Mucosa of descending colon (tissue), 3 donors: ENCODE measurements at regions not wholly inside any gene's neighbourhood (a gene's known extent, or its start where the extent isn't known, plus 50 kb on each side); places are given as distances from the start of the nearest gene placed in this dataset.

Experiments
- ATAC-seq: fragments of 200-7000 bp; cut with Tn5 transposase; one replicate; pipeline ENCODE4 v1.9.1; 2020; ENCODE audit warnings: mild to moderate bottlenecking, moderate library complexity
- DNase-seq, 3 donors: peaks; one replicate each; pipeline ENCODE4 v3.0.0-alpha.2; 2020
- H3K36me3 ChIP-seq: fragments of 200-600 bp; one replicate; pipeline ENCODE4 v1.8.0; 2021; ENCODE audit warnings: low read depth, mild to moderate bottlenecking
- H3K4me1 ChIP-seq: fragments of 200-600 bp; one replicate; pipeline ENCODE4 v1.8.0; 2021; ENCODE audit warnings: low read depth, mild to moderate bottlenecking
- H3K4me3 ChIP-seq: fragments of 200-600 bp; one replicate; pipeline ENCODE4 v1.8.0; 2021; ENCODE audit warnings: mild to moderate bottlenecking
- H3K9me3 ChIP-seq: fragments of 200-600 bp; one replicate; pipeline ENCODE4 v1.8.0; 2021; ENCODE audit warnings: mild to moderate bottlenecking
- intact Hi-C, 2 donors: fragments of 100-400 bp; cut with DNase I in 1 of 2; cut with micrococcal nuclease in 1 of 2; formaldehyde crosslinking; loops; one replicate each; pipeline versions ENCODE4 v1.11.0 to v1.11.1; 2022; cut with DNase I, micrococcal nuclease
- TF ChIP-seq, protein P1 (sequence below): fragments of 200-600 bp; IDR thresholded peaks from one replicate; pipeline ENCODE4 v1.8.0; 2022; ENCODE audit warnings: antibody characterized with exemption, mild to moderate bottlenecking
- donor health status: DM: no; HTN: no; CAD: no; lungs with moderate emphysema.
- donor health status: DM: no; HTN: no; CAD: no.
- donor health status: DM: no; HTN: yes; CAD: no.

DNA sequence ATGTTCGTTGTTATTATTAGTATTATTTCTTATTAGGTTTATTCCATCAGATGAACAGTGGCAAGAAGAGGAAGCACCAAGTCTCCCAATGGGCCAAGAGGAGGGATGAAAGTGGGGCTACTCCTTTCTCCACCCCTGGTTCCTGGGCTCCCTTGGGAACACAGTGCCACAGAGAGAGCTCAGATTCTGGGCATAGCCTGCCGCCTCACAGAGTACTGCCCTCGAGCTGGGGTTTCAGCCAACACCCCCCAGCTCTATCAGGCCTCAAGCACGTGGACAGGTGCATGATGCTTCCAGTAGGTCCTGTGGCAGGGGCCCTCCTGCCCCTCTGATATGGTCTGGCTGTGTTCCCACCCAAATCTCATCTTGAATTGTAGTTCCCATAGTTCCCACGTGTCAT is 103.6 kb upstream of the RNF32 start:
- no peak for ATAC-seq
- Histone ChIP-seq H3K4me3 (no peak overlapping the region), H3K9me3 (no peaks in the 10 kb centered on the region), H3K4me1 (no peaks in the 10 kb centered on the region), H3K36me3 (no peaks in the 10 kb centered on the region)
- no peak for DNase-seq
- TF ChIP-seq, protein P1, sequence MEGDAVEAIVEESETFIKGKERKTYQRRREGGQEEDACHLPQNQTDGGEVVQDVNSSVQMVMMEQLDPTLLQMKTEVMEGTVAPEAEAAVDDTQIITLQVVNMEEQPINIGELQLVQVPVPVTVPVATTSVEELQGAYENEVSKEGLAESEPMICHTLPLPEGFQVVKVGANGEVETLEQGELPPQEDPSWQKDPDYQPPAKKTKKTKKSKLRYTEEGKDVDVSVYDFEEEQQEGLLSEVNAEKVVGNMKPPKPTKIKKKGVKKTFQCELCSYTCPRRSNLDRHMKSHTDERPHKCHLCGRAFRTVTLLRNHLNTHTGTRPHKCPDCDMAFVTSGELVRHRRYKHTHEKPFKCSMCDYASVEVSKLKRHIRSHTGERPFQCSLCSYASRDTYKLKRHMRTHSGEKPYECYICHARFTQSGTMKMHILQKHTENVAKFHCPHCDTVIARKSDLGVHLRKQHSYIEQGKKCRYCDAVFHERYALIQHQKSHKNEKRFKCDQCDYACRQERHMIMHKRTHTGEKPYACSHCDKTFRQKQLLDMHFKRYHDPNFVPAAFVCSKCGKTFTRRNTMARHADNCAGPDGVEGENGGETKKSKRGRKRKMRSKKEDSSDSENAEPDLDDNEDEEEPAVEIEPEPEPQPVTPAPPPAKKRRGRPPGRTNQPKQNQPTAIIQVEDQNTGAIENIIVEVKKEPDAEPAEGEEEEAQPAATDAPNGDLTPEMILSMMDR, result no peak
- intact Hi-C loops, result no loop called here

DNA sequence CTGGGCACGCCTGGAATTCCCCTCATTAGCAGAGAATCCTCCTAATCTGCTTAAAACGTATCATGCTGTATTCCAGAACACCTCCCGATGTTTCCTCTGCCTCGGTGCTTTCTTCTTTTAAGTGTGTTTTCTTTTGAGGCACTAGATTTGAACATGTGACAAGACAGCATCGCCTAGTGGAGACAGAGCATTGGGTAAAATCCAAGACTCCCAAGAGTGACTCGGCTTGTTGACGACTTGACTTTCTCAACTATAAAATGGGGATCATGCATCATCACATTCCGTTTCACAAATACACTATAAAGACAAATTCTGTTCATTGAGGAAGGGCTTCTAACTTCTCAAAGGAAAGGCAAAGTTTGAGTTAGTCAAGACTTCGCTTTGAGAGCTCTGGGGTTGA is 105.6 kb upstream of the RNF32 start:
- no peak for DNase-seq
- intact Hi-C loops, result no loop called here
- Histone ChIP-seq H3K9me3 (no peaks in the 10 kb centered on the region), H3K4me3 (no peak overlapping the region), H3K4me1 (no peaks in the 10 kb centered on the region), H3K36me3 (no peaks in the 10 kb centered on the region)
- ATAC-seq, result no peak
- TF ChIP-seq, protein P1, result no peak

DNA sequence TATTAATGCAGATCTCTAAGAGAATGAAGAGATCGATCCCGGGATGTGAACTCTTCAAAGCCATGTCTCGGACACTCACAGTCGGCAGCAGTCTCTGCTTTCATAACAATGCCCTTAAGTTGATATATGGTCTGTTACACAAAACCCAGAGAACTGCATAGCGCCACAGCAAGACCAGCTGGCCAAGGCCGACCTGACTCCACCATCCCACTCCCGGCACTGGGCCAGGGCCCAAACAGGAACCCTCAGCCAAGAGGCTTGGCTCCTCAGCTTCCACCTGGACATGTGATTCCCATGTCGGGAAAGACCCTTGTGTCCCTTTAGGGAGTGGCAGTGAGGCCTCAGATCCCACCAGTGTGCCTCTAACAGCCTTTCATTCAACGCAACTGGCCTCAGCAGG is 106.6 kb upstream of the RNF32 start:
- H3K4me1 ChIP-seq, result no peaks in the 10 kb centered on the region
- no peak for DNase-seq
- TF ChIP-seq, protein P1, result no peak
- no peaks in the 10 kb centered on the region for H3K36me3 ChIP-seq
- no peak for ATAC-seq
- intact Hi-C loops, result no loop called here
- no peaks in the 10 kb centered on the region for H3K9me3 ChIP-seq
- no peak overlapping the region for H3K4me3 ChIP-seq

DNA sequence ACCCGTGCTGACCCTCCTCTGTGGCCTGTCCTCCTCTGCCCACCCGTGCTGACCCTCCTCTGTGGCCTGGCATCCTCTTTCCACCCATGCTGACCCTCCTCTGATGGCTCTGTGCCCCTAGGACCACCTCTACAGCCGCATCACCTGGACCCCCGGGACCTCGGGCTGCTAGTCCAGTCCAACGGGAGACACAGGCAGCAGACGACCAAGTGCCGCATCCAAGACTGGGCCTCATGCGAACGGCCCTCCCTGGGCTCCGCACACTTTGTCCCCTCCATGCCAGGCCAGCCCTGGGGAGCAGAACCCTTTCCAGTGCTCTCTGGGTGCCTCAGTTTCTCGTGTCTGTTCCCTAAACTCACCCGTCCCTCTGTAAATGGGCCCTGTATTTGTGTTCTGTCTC is 107.2 kb upstream of the RNF32 start:
- Histone ChIP-seq H3K9me3 (no peaks in the 10 kb centered on the region), H3K36me3 (no peaks in the 10 kb centered on the region), H3K4me3 (no peak overlapping the region), H3K4me1 (no peaks in the 10 kb centered on the region)
- TF ChIP-seq, protein P1, result no peak
- intact Hi-C loops, result no loop called here
- DNase-seq, result no peak
- ATAC-seq, result no peak

- TF ChIP-seq, protein P1, result no peak
- intact Hi-C loops, result no loop called here
- DNase-seq (no peak), ATAC-seq (no peak)
- Histone ChIP-seq H3K4me1 (peaks cover 9% of the 10 kb centered on the region), H3K9me3 (no peaks in the 10 kb centered on the region), H3K36me3 (no peaks in the 10 kb centered on the region), H3K4me3 (no peak overlapping the region)
Observed at GRCh38 chr7:156532016-156532602, 108.5 kb upstream of the RNF32 start.

GRCh38 chr7:156529956-156530355 is 110.6 kb upstream of the RNF32 start:
- TF ChIP-seq, protein P1, result no peak
- intact Hi-C loops, result no loop called here
- ATAC-seq, result no peak

More at GRCh38 chr7:156529956-156530355, 110.6 kb upstream of the RNF32 start:
- H3K4me1 ChIP-seq, result peaks cover 9% of the 10 kb centered on the region
- H3K4me3 ChIP-seq, result no peak overlapping the region
- H3K36me3 ChIP-seq, result no peaks in the 10 kb centered on the region
- H3K9me3 ChIP-seq, result no peaks in the 10 kb centered on the region
- no peak for DNase-seq
